Right cardiac atrium (tissue), 5 donors: ENCODE measurements at regions not wholly inside any gene's neighbourhood (a gene's known extent, or its start where the extent isn't known, plus 50 kb on each side); places are given as distances from the start of the nearest gene placed in this dataset.
A peak's percentile ranks its signal among the peaks of the same experiment; 100 is the strongest.
"Not testable (repeated sequence)": the region's sequence is repeated elsewhere in the genome, so short reads cannot be mapped to it uniquely, and the experiment has no call there.

Experiments
- ATAC-seq, 2 donors: fragments of 200-7000 bp; cut with Tn5 transposase; one replicate each; pipeline versions ENCODE4 v1.8.0 to v1.9.1; 2020; ENCODE audit warnings: moderate library complexity in 2 of 2, mild to moderate bottlenecking in 1 of 2
- DNase-seq, 3 donors: peaks; one replicate each; pipeline ENCODE4 v3.0.0-alpha.2; 2020
- H3K27ac ChIP-seq: one replicate; pipeline ENCODE4 v1.5.1; 2013; ENCODE audit warnings: mild to moderate bottlenecking, low read length, control low read depth, moderate library complexity
- H3K27me3 ChIP-seq: one replicate; pipeline ENCODE4 v1.6.1; 2013; ENCODE audit not compliant: control insufficient read depth, insufficient read depth
- H3K4me1 ChIP-seq: one replicate; pipeline ENCODE4 v1.6.1; 2013; ENCODE audit warnings: low read length; ENCODE audit not compliant: control insufficient read depth, insufficient read depth
- H3K4me3 ChIP-seq: one replicate; pipeline ENCODE4 v1.5.1; 2013; ENCODE audit warnings: low read length, control low read depth
- H3K9me3 ChIP-seq: one replicate; pipeline ENCODE4 v1.6.1; 2013; ENCODE audit warnings: low read length; ENCODE audit not compliant: control insufficient read depth
- WGBS: extraction: QIAGEN DNeasy Blood & Tissue Kit; methylation state at CpG from one replicate; pipeline ENCODE4 v1.1.7; 2013; 5-methylcytosine and 5-hydroxymethylcytosine counted together
- intact Hi-C, 4 donors: fragments of 100-400 bp; cut with DNase I; formaldehyde crosslinking; loops; one replicate each; pipeline versions ENCODE4 v1.11.0 to v1.14.0; 2022 to 2023
- donor health status: healthy with polysubstance abuse.
- donor health status: DM: no; HTN: yes; CAD: no.
- donor health status: DM: no; HTN: no; CAD: no.
- donor health status: DM: no; HTN: yes; CAD: no; lungs with severe emphysema.
- donor health status: DM: yes; HTN: yes; CAD: no.

GRCh38 chr15:29978411-29979382 is 104.1 kb upstream of the GOLGA8J start:
- H3K27me3 ChIP-seq: no peaks in the 10 kb centered on the region
- 64% methylated on average over 8 of the region's 8 CpGs for WGBS

GRCh38 chr15:29974056-29974455 is 108.7 kb upstream of the GOLGA8J start:
- intact Hi-C loops, ATAC-seq, H3K4me3 ChIP-seq, DNase-seq, H3K27me3 ChIP-seq, H3K9me3 ChIP-seq, H3K27ac ChIP-seq, H3K4me1 ChIP-seq: not testable (repeated sequence)
- WGBS: 89% methylated on average over 3 of the region's 4 CpGs

More at GRCh38 chr15:29978411-29979382, 104.1 kb upstream of the GOLGA8J start:
- intact Hi-C loops: no loop called here
- no peaks in the 10 kb centered on the region for H3K4me1 ChIP-seq
- no peak for DNase-seq
- ATAC-seq: peak in 1 of 2 donors; percentile 11
- no peak overlapping the region for H3K4me3 ChIP-seq
- no peak overlapping the region for H3K27ac ChIP-seq
- H3K9me3 ChIP-seq: no peaks in the 10 kb centered on the region

- Histone ChIP-seq H3K4me1 (peaks cover 6% of the 10 kb centered on the region), H3K27me3 (no peaks in the 10 kb centered on the region), H3K9me3 (peaks cover 5% of the 10 kb centered on the region), H3K4me3 (no peak overlapping the region), H3K27ac (no peak overlapping the region)
- ATAC-seq: no peak
- WGBS: 96% methylated on average over 2 of the region's 2 CpGs
- no peak for DNase-seq
- intact Hi-C loops: no loop called here
These were observed 110.7 kb upstream of the GOLGA8J start for GRCh38 chr15:29972051-29972450.

- H3K27ac ChIP-seq: no peak overlapping the region
- 54% methylated on average over 1 of the region's 1 CpG for WGBS
- intact Hi-C loops: no loop called here
- ATAC-seq (no peak), DNase-seq (no peak)
- no peak overlapping the region for H3K4me3 ChIP-seq
- H3K27me3 ChIP-seq: no peaks in the 10 kb centered on the region
- peaks cover 6% of the 10 kb centered on the region for H3K4me1 ChIP-seq
- H3K9me3 ChIP-seq: peaks cover 5% of the 10 kb centered on the region
These were observed 112.4 kb upstream of the GOLGA8J start for GRCh38 chr15:29970402-29970695.

GRCh38 chr15:29969562-29970401 is 113.0 kb upstream of the GOLGA8J start:
- no peaks in the 10 kb centered on the region for H3K27me3 ChIP-seq
- intact Hi-C loops: loop anchor here in 1 of 4 donors (10.0 kb wide), 1 partner anchor 65 kb away; no protein-coding TSS in a partner anchor
- no peak overlapping the region for H3K27ac ChIP-seq
- WGBS: 89% methylated on average over 10 of the region's 10 CpGs
- DNase-seq (no peak), ATAC-seq (no peak)
- H3K9me3 ChIP-seq: peaks cover 5% of the 10 kb centered on the region
- no peak overlapping the region for H3K4me3 ChIP-seq
- peaks cover 6% of the 10 kb centered on the region for H3K4me1 ChIP-seq

GRCh38 chr15:29968895-29969561 is 113.7 kb upstream of the GOLGA8J start:
- peak in 1 of 2 donors; percentile 29 for ATAC-seq
- no peaks in the 10 kb centered on the region for H3K27me3 ChIP-seq
- intact Hi-C loops: loop anchor here in 1 of 4 donors (10.0 kb wide), 1 partner anchor 66 kb away; no protein-coding TSS in a partner anchor
- 18% methylated on average over 69 of the region's 69 CpGs for WGBS
- H3K4me3 ChIP-seq: peak overlapping the region; percentile 96
- H3K9me3 ChIP-seq: peaks cover 5% of the 10 kb centered on the region
- peak in 1 of 3 donors; percentile 44 for DNase-seq
- no peak overlapping the region for H3K27ac ChIP-seq
- H3K4me1 ChIP-seq: peaks cover 6% of the 10 kb centered on the region

- DNase-seq (peak in 2 of 3 donors; percentile 52 to 55), ATAC-seq (peak; percentile 21 to 48)
- H3K27ac ChIP-seq: no peak overlapping the region
- H3K4me1 ChIP-seq: peaks cover 6% of the 10 kb centered on the region
- peaks cover 5% of the 10 kb centered on the region for H3K9me3 ChIP-seq
- H3K27me3 ChIP-seq: no peaks in the 10 kb centered on the region
- H3K4me3 ChIP-seq: peak overlapping the region; percentile 96
- WGBS: 4% methylated on average over 91 of the region's 91 CpGs
- intact Hi-C loops: loop anchor here in 1 of 4 donors (10.0 kb wide), 1 partner anchor 67 kb away; no protein-coding TSS in a partner anchor
These were observed 114.5 kb upstream of the GOLGA8J start for GRCh38 chr15:29968099-29968894.

- peaks cover 2% of the 10 kb centered on the region for H3K4me1 ChIP-seq
- intact Hi-C loops: loop anchor here in 1 of 4 donors (10.0 kb wide), 1 partner anchor 72 kb away; no protein-coding TSS in a partner anchor
- ATAC-seq (no peak), DNase-seq (no peak)
- WGBS: 70% methylated on average over 1 of the region's 1 CpG
- H3K27me3 ChIP-seq: no peaks in the 10 kb centered on the region
- no peak overlapping the region for H3K4me3 ChIP-seq
- H3K9me3 ChIP-seq: no peaks in the 10 kb centered on the region
- H3K27ac ChIP-seq: no peak overlapping the region
These were observed 120.3 kb upstream of the GOLGA8J start for GRCh38 chr15:29962407-29962806.

GRCh38 chr15:29959384-29960137 is 123.2 kb upstream of the GOLGA8J start:
- no peaks in the 10 kb centered on the region for H3K27me3 ChIP-seq
- H3K4me1 ChIP-seq: peaks cover 2% of the 10 kb centered on the region
- 80% methylated on average over 9 of the region's 9 CpGs for WGBS
- H3K4me3 ChIP-seq: no peak overlapping the region
- intact Hi-C loops: loop anchor here in 1 of 4 donors (10.0 kb wide), 1 partner anchor 75 kb away; no protein-coding TSS in a partner anchor
- DNase-seq: no peak
- no peak overlapping the region for H3K27ac ChIP-seq
- ATAC-seq: no peak
- H3K9me3 ChIP-seq: no peaks in the 10 kb centered on the region
